Muscle layer of colon (tissue), 2 donors: ENCODE measurements at regions not wholly inside any gene's neighbourhood (a gene's known extent, or its start where the extent isn't known, plus 50 kb on each side); places are given as distances from the start of the nearest gene placed in this dataset.
"Not testable (repeated sequence)": the region's sequence is repeated elsewhere in the genome, so short reads cannot be mapped to it uniquely, and the experiment has no call there.

Experiments
- H3K27ac ChIP-seq: one replicate; pipeline ENCODE4 v1.7.0; 2013; ENCODE audit warnings: low read depth, mild to moderate bottlenecking, low read length, moderate library complexity
- H3K27me3 ChIP-seq, 2 donors: one replicate each; pipeline ENCODE4 v1.7.0; 2013; ENCODE audit warnings: low read length in 2 of 2, mild to moderate bottlenecking in 2 of 2; ENCODE audit not compliant: insufficient read depth in 2 of 2, control insufficient read depth in 1 of 2
- H3K36me3 ChIP-seq: one replicate; pipeline ENCODE4 v1.7.0; 2013; ENCODE audit warnings: mild to moderate bottlenecking, low read length; ENCODE audit not compliant: insufficient read depth
- H3K4me1 ChIP-seq: one replicate; pipeline ENCODE4 v1.7.0; 2013; ENCODE audit warnings: mild to moderate bottlenecking, low read length; ENCODE audit not compliant: insufficient read depth
- H3K4me3 ChIP-seq, 2 donors: one replicate each; pipeline ENCODE4 v1.7.0; 2013; ENCODE audit warnings: low read length in 2 of 2, low read depth in 1 of 2, mild to moderate bottlenecking in 1 of 2, moderate library complexity in 1 of 2
- H3K9ac ChIP-seq: one replicate; pipeline ENCODE4 v1.7.0; 2013; ENCODE audit warnings: low read length
- H3K9me3 ChIP-seq: one replicate; pipeline ENCODE4 v1.7.0; 2013; ENCODE audit warnings: mild to moderate bottlenecking, low read length
- donor health status: abdominal sarcoma.
- donor health status: Adenocarcinoma of cecum.

- no peaks in the 10 kb centered on the region for H3K36me3 ChIP-seq
These were observed 189.7 kb upstream of the CBLB start for GRCh38 chr3:106058475-106058874.

GRCh38 chr3:106059953-106060517 is 191.2 kb upstream of the CBLB start:
- Histone ChIP-seq H3K4me1 (no peaks in the 10 kb centered on the region), H3K27me3 (no peaks in the 10 kb centered on the region), H3K9me3 (no peaks in the 10 kb centered on the region), H3K4me3 (no peak overlapping the region), H3K36me3 (no peaks in the 10 kb centered on the region), H3K9ac (no peak overlapping the region), H3K27ac (no peak overlapping the region)

More at GRCh38 chr3:106058475-106058874, 189.7 kb upstream of the CBLB start:
- Histone ChIP-seq H3K4me1 (no peaks in the 10 kb centered on the region), H3K9me3 (no peaks in the 10 kb centered on the region), H3K4me3 (no peak overlapping the region), H3K9ac (no peak overlapping the region), H3K27me3 (no peaks in the 10 kb centered on the region), H3K27ac (no peak overlapping the region)

GRCh38 chr3:106063909-106064308 is 195.1 kb upstream of the CBLB start:
- no peaks in the 10 kb centered on the region for H3K4me1 ChIP-seq
- H3K27me3 ChIP-seq, result no peaks in the 10 kb centered on the region
- no peaks in the 10 kb centered on the region for H3K9me3 ChIP-seq
- no peak overlapping the region for H3K27ac ChIP-seq
- no peak overlapping the region for H3K4me3 ChIP-seq
- no peaks in the 10 kb centered on the region for H3K36me3 ChIP-seq
- H3K9ac ChIP-seq, result no peak overlapping the region

GRCh38 chr3:106065831-106066230 is 197.0 kb upstream of the CBLB start:
- H3K4me1 ChIP-seq, result no peaks in the 10 kb centered on the region
- H3K36me3 ChIP-seq, result no peaks in the 10 kb centered on the region
- no peak overlapping the region for H3K4me3 ChIP-seq
- no peaks in the 10 kb centered on the region for H3K27me3 ChIP-seq
- no peak overlapping the region for H3K27ac ChIP-seq
- no peak overlapping the region for H3K9ac ChIP-seq
- no peaks in the 10 kb centered on the region for H3K9me3 ChIP-seq

GRCh38 chr3:106067711-106068110 is 198.9 kb upstream of the CBLB start:
- H3K4me1 ChIP-seq, result no peaks in the 10 kb centered on the region

GRCh38 chr3:106068381-106068780 is 199.6 kb upstream of the CBLB start:
- Histone ChIP-seq H3K36me3 (no peaks in the 10 kb centered on the region), H3K4me3 (no peak overlapping the region), H3K9ac (no peak overlapping the region), H3K9me3 (no peaks in the 10 kb centered on the region), H3K27me3 (no peaks in the 10 kb centered on the region), H3K4me1 (no peaks in the 10 kb centered on the region), H3K27ac (no peak overlapping the region)

More at GRCh38 chr3:106067711-106068110, 198.9 kb upstream of the CBLB start:
- no peaks in the 10 kb centered on the region for H3K9me3 ChIP-seq
- H3K27me3 ChIP-seq, result no peaks in the 10 kb centered on the region
- no peaks in the 10 kb centered on the region for H3K36me3 ChIP-seq
- no peak overlapping the region for H3K9ac ChIP-seq
- H3K4me3 ChIP-seq, result no peak overlapping the region
- no peak overlapping the region for H3K27ac ChIP-seq

GRCh38 chr3:106068795-106069194 is 200.0 kb upstream of the CBLB start:
- H3K4me1 ChIP-seq, result no peaks in the 10 kb centered on the region
- no peak overlapping the region for H3K9ac ChIP-seq
- H3K27ac ChIP-seq, result no peak overlapping the region
- no peaks in the 10 kb centered on the region for H3K27me3 ChIP-seq
- no peaks in the 10 kb centered on the region for H3K9me3 ChIP-seq
- no peak overlapping the region for H3K4me3 ChIP-seq
- H3K36me3 ChIP-seq, result no peaks in the 10 kb centered on the region

GRCh38 chr3:106070187-106070586 is 201.4 kb upstream of the CBLB start:
- H3K36me3 ChIP-seq, result no peaks in the 10 kb centered on the region
- H3K9ac ChIP-seq, result no peak overlapping the region
- H3K9me3 ChIP-seq, result no peaks in the 10 kb centered on the region
- no peaks in the 10 kb centered on the region for H3K27me3 ChIP-seq
- H3K27ac ChIP-seq, result no peak overlapping the region
- no peaks in the 10 kb centered on the region for H3K4me1 ChIP-seq
- no peak overlapping the region for H3K4me3 ChIP-seq

- H3K9me3 ChIP-seq, result no peaks in the 10 kb centered on the region
- H3K4me1 ChIP-seq, result no peaks in the 10 kb centered on the region
- H3K4me3 ChIP-seq, result no peak overlapping the region
- no peak overlapping the region for H3K27ac ChIP-seq
- no peak overlapping the region for H3K9ac ChIP-seq
- no peaks in the 10 kb centered on the region for H3K27me3 ChIP-seq
- no peaks in the 10 kb centered on the region for H3K36me3 ChIP-seq
These were observed 202.5 kb upstream of the CBLB start for GRCh38 chr3:106071306-106071705.

- H3K4me1 ChIP-seq, H3K27me3 ChIP-seq, H3K27ac ChIP-seq, H3K9ac ChIP-seq, H3K4me3 ChIP-seq, H3K36me3 ChIP-seq, H3K9me3 ChIP-seq: not testable (repeated sequence)
These were observed 203.8 kb upstream of the CBLB start for GRCh38 chr3:106072596-106072995.

- H3K4me1 ChIP-seq, H3K9ac ChIP-seq, H3K9me3 ChIP-seq, H3K27ac ChIP-seq, H3K27me3 ChIP-seq, H3K36me3 ChIP-seq, H3K4me3 ChIP-seq: not testable (repeated sequence)
These were observed 205.0 kb upstream of the CBLB start for GRCh38 chr3:106073806-106074205.

GRCh38 chr3:106075731-106076130 is 206.9 kb upstream of the CBLB start:
- not testable (repeated sequence) for H3K27me3 ChIP-seq, H3K36me3 ChIP-seq, H3K9ac ChIP-seq, H3K4me1 ChIP-seq, H3K9me3 ChIP-seq, H3K4me3 ChIP-seq, H3K27ac ChIP-seq
